Left kidney (tissue), 1 donor: ENCODE measurements at regions not wholly inside any gene's neighbourhood (a gene's known extent, or its start where the extent isn't known, plus 50 kb on each side); places are given as distances from the start of the nearest gene placed in this dataset.

Source experiments
- DNase-seq: peaks from one replicate; pipeline ENCODE4 v3.0.0-alpha.2; 2013

DNA sequence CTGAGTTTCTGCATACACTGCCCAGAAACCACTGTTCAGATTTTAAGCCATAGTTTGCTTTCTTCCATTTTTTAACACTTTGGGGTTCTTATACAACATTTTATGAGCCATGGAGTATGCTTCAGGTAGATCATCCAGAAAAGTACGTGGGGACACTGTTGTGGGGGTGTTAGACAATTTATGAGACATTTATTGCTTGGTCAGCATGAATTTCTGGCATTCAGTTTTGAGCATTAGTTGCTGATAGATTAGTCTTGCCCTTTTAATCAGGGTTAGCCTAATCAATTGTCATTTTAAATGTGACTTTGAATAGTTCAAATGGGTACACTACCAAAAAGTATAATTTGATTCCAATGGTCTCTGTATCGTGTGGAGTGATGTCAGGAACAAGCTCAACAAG is 434.9 kb downstream of the GPM6A start:
- no peak for DNase-seq

DNA sequence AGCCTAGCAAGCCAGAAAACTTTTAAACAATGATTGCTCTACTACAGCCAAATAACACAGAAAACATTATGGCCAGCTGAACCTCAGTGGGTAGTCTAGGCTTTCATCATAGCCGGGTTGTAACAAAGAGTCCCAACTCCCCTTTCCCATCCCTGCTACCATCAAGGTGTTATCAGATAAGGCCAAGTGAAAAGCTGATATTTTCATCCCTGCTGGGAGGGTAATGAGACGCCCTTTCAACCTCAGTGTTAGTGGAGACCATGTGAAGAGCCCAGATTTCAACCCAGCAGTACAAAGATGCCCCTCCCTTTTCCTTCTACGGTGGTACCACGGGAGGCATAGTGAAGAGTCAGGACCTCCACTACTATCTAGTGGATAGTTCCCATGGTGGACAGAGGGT is 433.7 kb downstream of the GPM6A start:
- DNase-seq: no peak

DNA sequence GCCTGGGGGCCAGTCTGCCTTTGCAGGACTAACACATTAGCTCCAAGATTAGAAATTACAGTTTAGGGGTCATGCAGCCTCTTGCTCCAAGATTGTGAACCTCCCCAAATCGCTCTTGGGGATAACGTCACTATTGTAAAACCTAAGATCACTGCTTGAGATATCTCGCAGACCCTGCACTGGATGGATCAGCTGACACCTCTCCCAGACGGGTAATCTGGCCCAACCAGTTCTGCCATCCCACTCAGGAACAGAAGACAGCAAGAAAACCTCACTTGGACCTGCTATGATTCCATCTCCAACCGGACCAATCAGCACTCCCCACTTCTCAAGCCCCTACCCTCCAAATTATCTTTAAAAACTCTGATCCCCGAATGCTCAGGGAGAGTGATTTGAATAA is 431.2 kb downstream of the GPM6A start:
- no peak for DNase-seq

DNA sequence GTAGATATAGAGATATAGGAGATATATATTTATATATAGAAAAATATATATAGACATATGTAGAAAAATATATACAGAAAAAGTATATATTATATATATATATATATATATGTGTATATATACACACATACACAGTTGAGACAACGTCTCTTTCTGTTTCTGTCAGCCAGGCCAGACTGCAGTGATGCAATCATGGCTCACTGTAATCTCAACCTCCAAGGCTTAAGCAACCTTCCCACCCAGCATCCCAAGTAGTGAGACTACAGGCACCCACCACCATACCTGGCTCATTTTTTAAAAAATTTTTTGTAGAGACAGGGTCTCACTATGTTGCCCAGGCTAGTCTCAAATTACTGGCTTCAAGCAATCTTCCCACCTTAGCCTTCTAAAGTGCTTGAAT is 426.3 kb downstream of the GPM6A start:
- DNase-seq: no peak

DNA sequence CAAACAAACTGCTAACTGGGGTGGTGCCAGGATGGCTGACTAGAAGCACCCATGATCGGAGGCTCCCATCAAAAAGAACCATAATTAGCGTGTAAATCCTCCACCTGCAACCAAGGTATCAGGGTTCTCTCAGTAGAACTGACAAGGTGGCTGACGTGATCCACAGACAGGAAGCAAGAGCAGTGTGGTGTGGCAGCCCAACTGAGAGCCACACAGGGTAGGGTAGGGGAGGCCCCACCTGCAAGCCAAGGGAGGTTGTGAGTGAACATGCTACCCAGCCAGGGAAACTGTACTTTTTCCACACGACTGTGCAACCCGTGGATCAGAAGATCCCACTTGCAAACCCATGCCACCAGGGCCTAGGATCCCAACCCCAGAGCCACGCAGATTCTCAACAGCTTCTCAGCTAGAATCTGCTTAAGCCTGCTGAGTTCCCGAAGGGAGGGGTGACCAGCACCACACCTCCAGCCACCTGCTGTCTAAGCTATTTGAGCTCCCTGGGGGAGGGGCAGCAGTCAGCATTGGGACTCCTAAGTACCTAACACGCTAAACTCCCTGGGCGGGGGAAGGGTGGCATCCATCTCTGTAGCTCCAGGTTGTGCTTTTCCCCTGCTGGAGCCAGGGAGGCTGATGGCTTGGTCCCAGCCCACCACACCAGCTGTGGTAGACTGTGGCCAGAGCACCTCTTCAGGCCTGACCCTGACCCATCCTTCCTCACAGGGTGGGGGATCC is 425.1 kb downstream of the GPM6A start:
- DNase-seq: no peak

DNA sequence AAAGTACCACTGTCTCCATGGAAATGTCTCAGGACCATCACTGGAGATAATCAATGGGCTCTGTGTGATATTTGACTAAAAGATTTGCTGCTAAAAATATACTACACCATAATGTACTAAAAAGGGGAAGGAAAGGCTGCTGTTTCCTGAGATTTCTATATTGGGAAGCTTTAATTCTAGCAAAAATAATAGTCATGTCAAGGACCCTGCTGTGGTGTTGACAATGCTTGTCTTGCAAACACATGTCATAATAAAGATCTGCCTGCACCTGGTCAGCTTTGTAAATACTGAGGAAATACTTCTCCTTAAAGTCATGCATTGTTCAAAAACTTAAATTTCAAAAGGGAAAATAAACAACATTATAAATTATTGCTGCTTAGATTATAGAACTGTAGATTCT is 417.9 kb downstream of the GPM6A start:
- no peak for DNase-seq

DNA sequence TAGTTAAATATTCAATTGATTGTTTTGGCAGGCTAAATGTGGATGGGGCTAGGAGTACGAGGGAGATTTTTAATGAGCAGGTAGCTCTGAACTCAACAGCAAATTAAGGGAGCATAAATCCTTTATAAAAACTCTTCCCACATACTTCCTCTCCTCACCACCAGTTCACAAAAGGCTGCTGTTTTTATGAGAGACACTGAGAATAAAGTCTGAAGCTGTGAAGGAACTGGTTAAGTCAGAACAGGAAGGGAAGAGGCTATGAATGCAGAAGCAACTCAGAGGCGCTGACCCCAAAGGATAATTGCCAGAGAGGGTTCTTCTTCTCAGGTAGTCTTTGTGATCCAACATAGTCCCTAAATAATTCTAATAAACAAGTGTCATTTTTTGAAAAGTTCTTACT is 406.1 kb downstream of the GPM6A start:
- no peak for DNase-seq

DNA sequence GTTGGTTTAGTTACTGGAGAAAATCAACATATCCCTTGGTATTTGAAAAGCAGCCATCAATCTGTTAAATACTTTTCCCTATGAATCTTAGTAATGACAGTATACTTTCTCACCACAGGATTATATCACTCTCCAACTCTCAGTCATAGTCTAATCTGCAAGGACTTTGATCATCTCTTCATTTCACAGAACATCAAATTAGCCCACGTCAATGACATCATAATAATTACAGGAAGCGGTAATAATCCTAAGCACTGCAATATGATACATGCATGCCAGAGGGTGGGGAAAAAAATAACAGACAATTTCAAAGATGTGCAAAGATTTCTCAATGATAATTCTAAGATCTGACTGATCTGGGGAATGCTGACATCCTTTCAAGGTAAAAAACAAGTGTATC is 404.1 kb downstream of the GPM6A start:
- no peak for DNase-seq

DNA sequence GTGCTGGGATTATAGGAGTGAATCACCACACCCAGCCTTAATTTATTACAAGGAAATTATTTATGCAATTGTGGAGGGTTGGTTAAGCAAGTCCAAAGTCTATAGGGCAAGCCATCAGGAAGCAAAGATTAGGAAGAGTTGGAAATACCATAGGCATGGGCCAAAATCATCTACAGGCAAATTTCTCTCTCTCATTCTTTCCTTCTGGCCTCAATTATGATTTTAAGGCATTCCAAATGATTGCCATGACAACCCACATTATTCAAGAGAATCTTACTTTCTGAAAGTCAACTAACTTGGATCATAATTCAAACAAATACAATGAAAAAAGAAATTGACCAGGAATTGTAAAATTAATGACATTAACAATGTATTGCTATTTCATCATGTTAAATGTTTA is 400.8 kb downstream of the GPM6A start:
- no peak for DNase-seq

DNA sequence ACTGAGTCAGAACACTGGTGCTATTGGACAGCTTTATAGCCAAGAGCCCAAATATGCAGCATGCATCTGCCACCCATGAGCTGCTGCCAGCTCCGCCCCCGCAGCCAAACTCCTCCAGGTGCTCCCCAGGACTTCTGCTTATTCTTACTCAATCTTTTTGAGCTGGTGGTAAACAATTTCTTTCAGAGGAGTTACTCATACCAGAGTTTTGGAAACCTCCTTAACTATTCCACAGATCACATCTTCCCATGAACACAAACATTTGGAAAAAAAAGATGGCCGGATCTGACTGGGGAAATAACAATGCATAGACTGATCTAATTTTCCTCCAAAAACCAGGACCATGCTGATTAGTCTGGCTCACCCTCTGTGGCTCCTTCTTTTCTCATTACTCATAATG is 399.9 kb downstream of the GPM6A start:
- DNase-seq: no peak

DNA sequence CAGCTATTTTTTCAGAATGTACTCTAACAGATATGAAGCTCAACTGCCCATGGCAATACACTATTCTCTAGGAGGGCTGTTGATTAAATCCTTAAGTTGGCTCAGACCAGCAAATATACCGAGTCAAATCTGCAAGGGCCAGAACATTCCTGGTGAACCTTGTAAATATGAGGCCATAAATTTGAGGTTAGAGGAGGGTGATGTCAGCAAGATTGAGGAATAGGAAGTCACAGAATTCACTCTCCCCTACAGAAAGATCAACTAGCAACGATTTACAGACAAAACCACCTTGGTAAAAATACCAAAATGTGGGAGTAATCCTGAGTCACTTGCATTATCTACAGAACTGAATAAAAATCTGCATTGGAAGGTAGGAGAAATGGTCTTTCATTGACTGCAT is 399.3 kb downstream of the GPM6A start:
- DNase-seq: no peak

DNA sequence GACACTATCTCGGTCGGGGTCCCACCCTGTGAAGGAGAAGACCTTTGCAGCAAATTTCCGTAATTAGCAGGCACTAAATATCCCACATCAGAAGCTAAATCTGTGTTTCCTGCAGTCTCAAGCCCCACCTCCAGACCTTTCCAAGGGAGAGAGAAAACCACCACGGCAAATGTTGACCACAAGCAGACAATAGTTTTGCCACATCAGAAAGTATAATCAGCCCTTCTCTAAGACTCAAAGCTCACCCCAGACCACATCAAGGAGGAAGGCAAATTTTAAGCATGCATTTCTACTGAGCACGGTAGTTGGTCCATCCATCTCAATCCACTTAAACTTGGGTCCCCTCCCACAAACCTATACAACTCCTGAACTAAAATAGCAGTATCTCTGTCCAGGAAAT is 398.5 kb downstream of the GPM6A start:
- DNase-seq: no peak

DNA sequence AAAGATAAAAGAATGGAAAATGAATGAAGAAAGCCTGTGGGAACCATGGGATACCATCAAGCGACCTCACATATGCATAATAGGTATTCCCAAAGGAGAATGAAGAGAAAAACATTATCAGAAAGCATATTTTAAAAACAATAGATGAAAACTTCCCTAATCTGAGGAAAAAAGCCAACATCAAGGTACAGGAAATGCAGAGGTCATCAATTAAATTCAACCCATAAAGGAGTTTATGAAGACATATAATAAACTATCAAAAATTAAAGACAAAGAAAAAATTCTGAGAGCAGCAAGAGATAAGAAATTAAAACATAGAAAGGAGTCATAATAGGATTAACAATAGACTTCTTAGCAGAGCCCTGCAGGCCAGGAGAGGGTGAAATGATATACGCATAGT is 397.5 kb downstream of the GPM6A start:
- no peak for DNase-seq

DNA sequence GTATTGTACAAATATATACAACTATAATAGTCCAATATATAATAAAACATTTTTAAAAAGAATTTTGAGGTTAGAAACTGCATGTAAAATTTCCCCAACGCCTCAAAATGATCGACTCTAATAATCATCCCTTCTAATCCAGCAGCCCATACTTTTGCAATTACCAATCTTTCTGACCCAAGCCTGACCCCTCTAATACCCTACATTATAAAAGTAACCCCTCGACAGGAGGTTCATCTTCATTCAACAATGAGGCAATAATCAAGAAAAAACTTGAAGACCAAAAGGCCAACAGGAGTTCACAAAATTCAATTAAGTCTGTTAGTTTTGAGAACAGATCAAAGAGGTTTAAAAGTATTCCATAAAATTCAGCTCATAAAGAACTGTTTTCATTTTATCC is 393.5 kb downstream of the GPM6A start:
- no peak for DNase-seq

DNA sequence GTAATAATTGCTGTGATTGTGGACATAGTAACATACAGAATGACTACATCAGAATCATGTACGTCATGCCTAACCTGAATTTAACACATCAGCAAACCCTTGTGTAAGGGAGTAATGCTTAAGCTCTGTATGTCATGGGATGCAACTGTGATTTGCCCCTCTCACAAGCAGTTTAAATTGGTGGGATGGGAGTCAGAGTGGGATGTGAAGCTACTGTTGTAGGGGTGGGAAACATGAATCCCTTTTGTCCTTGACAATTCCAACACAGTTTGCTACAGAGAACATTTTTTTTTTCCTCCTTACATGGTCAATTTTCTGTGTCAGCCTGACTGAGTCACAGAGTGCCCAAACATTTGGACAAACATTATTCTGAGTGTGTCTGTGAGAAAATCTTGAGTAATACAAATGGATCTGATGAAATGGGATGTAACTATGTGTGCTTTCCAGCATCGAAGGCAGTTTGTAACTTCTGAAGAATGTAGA is 392.8 kb downstream of the GPM6A start:
- no peak for DNase-seq

DNA sequence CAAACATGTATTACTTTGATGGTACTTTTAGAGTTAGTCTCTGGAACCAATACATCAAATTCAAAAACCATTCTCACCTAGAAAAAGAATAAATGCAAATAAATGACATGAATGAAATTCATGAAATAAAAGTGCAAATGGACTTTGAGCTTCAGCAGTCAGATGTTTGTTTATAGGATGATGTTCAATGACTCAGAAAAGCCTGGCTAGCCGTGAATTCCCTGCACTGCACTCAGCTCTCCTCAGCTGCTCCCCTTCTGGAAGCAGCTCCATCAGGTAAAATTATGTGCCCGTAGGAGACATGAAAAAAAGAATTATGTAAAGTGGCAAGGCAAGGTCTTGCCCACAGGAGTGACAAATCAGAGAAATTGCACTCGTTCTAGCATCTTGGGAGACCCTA is 390.6 kb downstream of the GPM6A start:
- no peak for DNase-seq

DNA sequence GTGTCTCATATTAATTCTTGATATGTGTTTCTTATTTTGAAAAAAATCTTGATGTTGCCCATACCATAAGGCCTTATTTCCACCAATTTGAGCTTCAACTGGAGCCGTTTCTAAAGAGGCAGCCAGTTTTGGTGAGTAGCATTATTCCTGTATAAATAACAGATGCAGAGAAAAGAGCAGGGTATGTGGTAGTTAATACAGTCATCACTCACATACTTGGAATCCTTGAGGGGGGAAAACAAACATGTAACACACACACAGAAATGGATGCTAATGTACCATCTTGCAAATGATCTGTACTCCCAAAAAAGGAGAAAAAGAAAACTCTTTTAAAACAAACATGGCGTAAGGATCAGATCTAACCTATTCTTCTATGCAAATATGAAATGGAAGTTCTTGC is 389.7 kb downstream of the GPM6A start:
- DNase-seq: no peak

DNA sequence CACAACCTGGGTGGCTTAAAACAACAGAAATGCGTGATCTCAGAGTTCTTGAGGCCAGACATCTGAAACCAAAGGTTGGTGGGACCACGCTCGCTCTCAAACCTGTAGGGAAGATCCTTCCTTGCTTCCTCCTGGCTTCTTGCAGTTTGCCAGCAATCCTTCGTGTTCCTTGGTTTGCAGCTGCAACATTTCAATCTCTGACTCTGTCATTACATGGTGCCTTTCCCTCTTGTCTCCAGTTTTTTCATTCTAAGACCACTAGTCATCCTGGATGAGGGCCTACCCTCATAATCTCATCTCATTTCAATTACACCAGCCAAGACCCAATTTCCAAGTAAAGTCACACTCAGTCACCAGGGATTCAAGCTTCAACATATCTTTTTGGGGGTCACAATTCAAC is 388.0 kb downstream of the GPM6A start:
- DNase-seq: no peak

DNA sequence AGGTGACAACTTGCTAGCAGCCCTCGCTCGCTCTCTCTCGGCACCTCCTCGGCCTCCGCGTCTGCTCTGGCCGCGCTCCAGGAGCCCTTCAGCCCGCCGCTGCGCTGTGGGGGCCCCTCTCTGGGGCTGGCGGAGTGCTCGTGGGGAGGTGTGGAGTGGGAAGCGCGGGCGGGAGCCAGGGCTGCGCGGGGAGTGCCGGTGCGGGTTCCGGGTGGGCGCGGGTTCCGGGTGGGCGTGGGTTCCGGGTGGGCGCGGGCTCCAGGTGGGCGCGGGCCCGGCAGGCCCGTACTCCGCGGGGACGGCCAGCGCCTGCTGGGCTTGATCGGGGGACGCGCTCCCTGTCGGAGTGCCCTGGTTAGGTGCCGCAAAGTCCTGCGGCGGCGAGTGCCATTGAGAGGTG is 384.3 kb downstream of the GPM6A start:
- no peak for DNase-seq

DNA sequence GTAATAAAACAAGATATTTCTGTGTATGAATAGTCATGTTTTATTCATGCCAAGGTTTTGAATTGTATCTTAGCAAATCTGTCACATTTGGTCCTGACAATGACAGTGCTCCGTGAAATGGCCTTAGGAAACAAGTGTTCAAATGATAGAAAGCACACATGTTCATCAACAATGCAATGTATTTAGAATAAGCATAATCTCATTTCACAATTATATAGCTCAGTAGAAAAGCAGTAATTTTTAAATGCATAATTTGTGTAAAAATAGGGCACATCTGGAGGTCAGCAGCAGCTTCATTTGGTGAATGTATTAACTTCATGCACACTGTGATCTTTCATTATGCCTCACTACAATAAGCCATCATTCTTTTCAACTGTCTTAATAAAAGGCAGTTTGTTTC is 380.4 kb downstream of the GPM6A start:
- DNase-seq: no peak

DNA sequence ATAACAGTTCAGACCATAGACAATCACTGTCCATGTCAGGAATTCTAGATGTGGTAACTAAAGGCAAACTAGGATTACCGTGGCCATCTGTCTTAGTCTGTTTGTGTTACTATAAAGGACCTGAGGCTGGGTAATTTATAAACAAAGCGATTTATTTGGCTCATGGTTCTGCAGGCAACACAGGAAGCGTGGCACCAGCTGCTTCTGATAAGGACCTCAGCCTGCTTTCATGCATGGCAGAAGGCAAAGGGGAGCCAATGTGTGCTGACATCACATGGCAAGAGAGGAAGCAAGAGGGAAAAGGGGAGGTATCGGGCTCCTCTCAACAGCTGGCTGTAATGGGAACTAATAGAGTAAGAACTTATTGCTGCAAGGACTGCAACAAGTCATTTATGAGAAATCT is 376.7 kb downstream of the GPM6A start:
- no peak for DNase-seq

DNA sequence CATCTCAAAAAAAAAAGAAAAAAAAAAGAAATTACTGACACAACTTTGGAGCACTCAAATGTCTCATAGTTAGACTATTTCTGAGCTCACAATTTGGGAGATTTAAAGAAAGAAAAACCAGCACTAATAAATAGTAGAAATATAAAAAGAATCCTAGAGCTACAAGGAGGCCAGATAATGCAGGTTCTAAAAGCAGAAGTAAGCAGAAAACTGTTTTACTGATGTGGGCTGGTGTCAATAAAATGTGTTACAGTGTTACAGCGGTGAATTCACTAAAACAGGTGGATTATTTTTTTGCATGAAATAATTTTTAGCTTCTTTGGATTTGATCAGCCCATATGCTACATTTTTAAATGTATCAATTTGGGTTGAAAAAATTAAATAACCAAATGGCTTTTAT is 375.9 kb downstream of the GPM6A start:
- DNase-seq: no peak

DNA sequence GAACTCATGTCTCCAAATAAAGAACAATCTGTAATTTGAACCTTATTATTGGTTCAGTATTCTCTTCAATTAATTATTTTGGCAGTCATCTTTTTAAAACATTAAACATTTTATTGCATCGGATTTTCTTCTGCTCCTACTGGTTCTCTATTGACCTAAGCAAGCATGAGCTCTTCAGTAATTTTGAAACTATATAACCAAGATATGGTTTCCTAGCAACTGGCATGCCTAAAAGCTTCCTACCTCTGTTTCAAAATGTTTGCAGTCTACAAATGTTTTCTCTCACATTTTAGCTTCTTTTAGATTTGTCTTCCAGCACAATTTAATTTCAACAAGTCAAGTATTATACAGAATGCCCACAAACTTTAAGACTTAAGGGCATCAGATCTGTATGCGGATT is 371.3 kb downstream of the GPM6A start:
- no peak for DNase-seq

DNA sequence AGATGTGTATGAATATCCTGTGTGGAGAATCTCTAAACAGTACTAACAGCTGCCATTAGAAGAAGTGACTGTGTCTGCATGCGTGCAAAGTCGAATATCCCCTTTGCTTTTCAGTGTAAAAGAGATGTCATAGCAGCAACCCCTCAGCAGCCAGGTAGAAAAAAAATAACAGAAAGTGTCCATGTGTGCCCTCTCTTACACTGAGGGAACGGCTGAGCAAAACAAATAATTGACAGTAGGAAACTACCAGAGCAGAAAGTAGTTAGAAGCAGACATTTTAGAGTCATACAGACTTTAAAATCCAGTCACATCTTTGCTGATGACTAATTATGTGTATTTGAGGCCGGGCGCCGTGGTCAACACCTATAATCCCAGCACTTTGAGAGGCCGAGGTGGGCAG is 370.8 kb downstream of the GPM6A start:
- no peak for DNase-seq

DNA sequence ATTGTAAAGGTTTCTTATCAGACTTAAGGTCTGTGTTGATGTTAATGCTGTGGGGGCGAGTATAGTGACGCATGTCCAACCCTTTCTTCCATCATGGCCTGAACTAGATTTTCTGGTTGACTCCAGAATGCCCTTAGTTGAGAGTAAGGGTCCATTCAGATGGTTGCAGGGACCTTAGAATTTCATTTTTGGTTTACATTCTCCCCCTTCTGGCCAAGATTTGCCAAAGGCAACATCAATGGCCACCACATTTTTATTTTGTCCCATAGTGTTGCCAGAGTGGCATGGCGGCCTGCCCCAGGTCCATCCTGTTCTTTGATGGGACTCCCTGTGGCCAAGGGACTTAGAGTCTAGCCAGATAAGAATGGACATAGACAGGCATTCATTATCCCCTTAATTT is 368.5 kb downstream of the GPM6A start:
- DNase-seq: no peak
